ENCODE measurements at regions not wholly inside any gene's neighbourhood (a gene's known extent, or its start where the extent isn't known, plus 50 kb on each side); places are given as distances from the start of the nearest gene placed in this dataset.

DNA sequence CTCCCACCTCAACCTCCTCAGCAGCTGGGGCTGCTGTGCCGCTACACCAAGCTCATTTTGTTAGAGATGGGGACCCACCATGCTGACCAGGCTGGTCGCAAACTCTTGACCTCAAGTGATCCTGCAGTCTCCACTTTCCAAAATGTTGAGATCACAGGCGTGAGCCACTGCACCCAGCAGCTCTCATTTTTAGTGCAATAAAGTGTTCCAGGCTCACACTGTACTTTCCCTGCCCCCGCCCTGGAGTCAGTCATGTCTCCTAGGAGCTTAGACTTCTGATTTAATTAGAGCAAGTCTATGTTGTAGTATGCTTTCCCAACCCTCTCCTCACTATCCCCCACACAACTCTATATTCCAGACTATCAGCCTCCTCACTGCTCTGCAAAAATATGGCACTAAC lies 238.0 kb upstream of the ACTBL2 start:
- DNase-seq = no peak
- no peaks in the 10 kb centered on the region for H3K27me3 ChIP-seq

DNA sequence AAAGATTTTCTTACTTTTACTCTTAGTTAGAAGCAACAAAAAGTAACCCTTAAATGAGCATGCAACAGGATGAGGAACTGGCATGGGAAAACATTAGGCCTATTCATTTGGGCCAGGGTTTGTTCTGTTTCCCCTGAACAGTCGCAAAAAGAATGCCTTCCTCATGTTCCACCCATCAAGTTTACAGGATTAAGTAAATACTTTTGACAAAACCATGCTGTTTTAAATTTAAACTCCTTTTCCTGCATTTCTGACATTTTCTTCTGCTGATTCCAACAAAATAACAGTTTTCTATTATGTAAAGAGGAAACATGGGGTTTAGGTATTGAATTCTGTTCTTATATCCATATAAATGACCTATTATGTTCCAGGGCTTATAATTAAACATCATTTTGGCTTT lies 236.6 kb upstream of the ACTBL2 start:
- Histone ChIP-seq H3K27me3 (no peaks in the 10 kb centered on the region), H3K4me1 (no peaks in the 10 kb centered on the region), H3K27ac (no peak overlapping the region), H3K36me3 (replicated peaks in 1 of 2; ENCODE audit: insufficient read depth in 1 of 2, low read depth in 2 of 2) (no peaks in the 10 kb centered on the region), H3K9me3 (no peaks in the 10 kb centered on the region), H3K4me3 (no peak overlapping the region)
- DNase-seq = no peak
- intact Hi-C loops (cut with DNase I) = no loop called here
- TF ChIP-seq CTCF (IDR thresholded peaks at IDR 0.05) = no peak
- no peak for TF ChIP-seq POLR2A (IDR thresholded peaks at IDR 0.05)
- ATAC-seq = no peak
- WGBS, 2 donors = 66 to 92% methylated on average over 1 of the region's 1 CpG

More for the DNA sequence above, 238.0 kb upstream of the ACTBL2 start:
- H3K27ac ChIP-seq = no peak overlapping the region
- H3K4me3 ChIP-seq = no peak overlapping the region
- no peaks in the 10 kb centered on the region for H3K4me1 ChIP-seq
- no peaks in the 10 kb centered on the region for H3K36me3 ChIP-seq (replicated peaks in 1 of 2; ENCODE audit: insufficient read depth in 1 of 2, low read depth in 2 of 2)
- ATAC-seq = no peak
- no peaks in the 10 kb centered on the region for H3K9me3 ChIP-seq
- intact Hi-C loops (cut with DNase I) = no loop called here
- TF ChIP-seq CTCF (IDR thresholded peaks at IDR 0.05) (no peak), POLR2A (IDR thresholded peaks at IDR 0.05) (no peak)
- 91 to 97% methylated on average over 4 of the region's 4 CpGs for WGBS, 2 donors

DNA sequence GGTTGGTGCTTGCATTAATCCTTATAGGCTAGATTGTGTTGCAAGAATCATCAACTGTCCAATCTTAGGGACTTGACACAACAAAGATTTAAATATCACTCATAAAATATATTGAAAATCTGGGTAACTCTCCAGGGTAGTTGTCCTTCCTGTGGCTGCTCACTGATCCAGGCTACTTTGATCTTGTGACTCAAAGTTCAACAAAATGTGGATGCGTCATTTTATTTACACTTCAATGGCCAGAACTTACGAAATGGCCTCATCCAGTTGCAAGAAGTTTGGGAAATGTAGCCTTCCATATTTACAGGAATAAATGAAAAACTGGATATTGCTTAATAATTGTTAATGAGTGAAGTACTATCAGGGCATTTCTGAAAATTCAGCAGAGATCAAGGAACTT lies 235.5 kb upstream of the ACTBL2 start:
- Histone ChIP-seq H3K27me3 (no peaks in the 10 kb centered on the region), H3K4me3 (no peak overlapping the region), H3K9me3 (no peaks in the 10 kb centered on the region), H3K36me3 (replicated peaks in 1 of 2; ENCODE audit: insufficient read depth in 1 of 2, low read depth in 2 of 2) (no peaks in the 10 kb centered on the region), H3K4me1 (no peaks in the 10 kb centered on the region), H3K27ac (no peak overlapping the region)
- WGBS, 2 donors = 32 to 66% methylated on average over 2 of the region's 2 CpGs
- ATAC-seq = no peak
- intact Hi-C loops (cut with DNase I) = no loop called here
- no peak for TF ChIP-seq POLR2A (IDR thresholded peaks at IDR 0.05)
- TF ChIP-seq CTCF (IDR thresholded peaks at IDR 0.05) = no peak
- no peak for DNase-seq

DNA sequence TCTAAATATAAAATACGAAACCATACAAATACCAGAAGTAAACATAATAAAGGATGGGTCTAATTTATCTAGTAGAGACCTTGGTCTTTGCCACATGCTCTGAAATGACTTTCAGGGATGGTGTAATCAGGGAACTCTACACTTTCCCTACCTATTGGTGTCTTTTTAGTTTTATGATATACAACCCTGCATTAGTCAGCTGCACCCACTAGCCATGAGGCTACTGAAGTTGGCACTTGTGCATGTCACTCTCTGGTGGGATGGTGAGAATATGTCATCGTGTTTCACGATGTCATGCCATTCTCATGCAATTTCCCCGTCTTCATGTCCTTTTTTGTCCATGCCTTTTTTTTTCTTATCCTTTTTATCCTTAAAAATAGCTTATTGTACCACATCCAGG lies 234.9 kb upstream of the ACTBL2 start:
- H3K27ac ChIP-seq = no peak overlapping the region
- WGBS, 2 donors = 64 to 67% methylated on average over 4 of the region's 4 CpGs
- no peaks in the 10 kb centered on the region for H3K27me3 ChIP-seq
- H3K4me1 ChIP-seq = no peaks in the 10 kb centered on the region
- H3K36me3 ChIP-seq (replicated peaks in 1 of 2; ENCODE audit: insufficient read depth in 1 of 2, low read depth in 2 of 2) = no peaks in the 10 kb centered on the region
- no peak for ATAC-seq
- no peak for TF ChIP-seq POLR2A (IDR thresholded peaks at IDR 0.05)
- TF ChIP-seq CTCF (IDR thresholded peaks at IDR 0.05) = no peak
- no peaks in the 10 kb centered on the region for H3K9me3 ChIP-seq
- intact Hi-C loops (cut with DNase I) = no loop called here
- DNase-seq = no peak
- no peak overlapping the region for H3K4me3 ChIP-seq

DNA sequence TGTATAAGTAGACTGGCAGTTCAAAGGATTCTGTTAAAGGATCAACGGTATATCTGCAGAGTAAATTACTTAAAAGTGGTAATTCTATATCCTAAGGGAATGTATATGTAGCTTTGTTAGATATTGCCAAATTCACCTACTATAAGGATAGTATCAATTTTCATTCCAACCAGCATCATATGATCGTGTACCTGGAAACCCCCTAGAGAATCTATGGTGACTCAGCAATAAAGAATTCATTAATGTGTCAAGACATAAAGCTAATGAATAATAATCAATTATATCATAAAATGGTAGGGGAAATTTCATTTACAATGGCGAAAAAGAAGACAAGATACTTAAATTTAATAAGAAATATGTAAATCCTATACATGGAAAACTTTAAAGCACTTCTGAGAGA lies 234.1 kb upstream of the ACTBL2 start:
- ATAC-seq (no peak), DNase-seq (no peak)
- no peaks in the 10 kb centered on the region for H3K4me1 ChIP-seq
- H3K9me3 ChIP-seq = no peaks in the 10 kb centered on the region
- no peak overlapping the region for H3K27ac ChIP-seq
- H3K27me3 ChIP-seq = no peaks in the 10 kb centered on the region
- intact Hi-C loops (cut with DNase I) = no loop called here
- H3K4me3 ChIP-seq = no peak overlapping the region
- 67 to 74% methylated on average over 3 of the region's 3 CpGs for WGBS, 2 donors
- TF ChIP-seq POLR2A (IDR thresholded peaks at IDR 0.05) (no peak), CTCF (IDR thresholded peaks at IDR 0.05) (no peak)
- H3K36me3 ChIP-seq (replicated peaks in 1 of 2; ENCODE audit: insufficient read depth in 1 of 2, low read depth in 2 of 2) = no peaks in the 10 kb centered on the region
